GM23248 (cell line): ENCODE measurements at regions not wholly inside any gene's neighbourhood (a gene's known extent, or its start where the extent isn't known, plus 50 kb on each side); places are given as distances from the start of the nearest gene placed in this dataset.

Experiments used
- EZH2 ChIP-seq: fragments of 200-600 bp; sonication (generic); IDR thresholded peaks from 2 replicates; pipeline ENCODE4 v1.6.1; 2018; ENCODE audit warnings: antibody characterized with exemption, mild to moderate bottlenecking; ENCODE audit not compliant: insufficient read depth, poor library complexity, severe bottlenecking
- EZH2phosphoT487 ChIP-seq: fragments of 200-600 bp; sonication (generic); IDR thresholded peaks from 2 replicates; pipeline ENCODE4 v1.6.1; 2018; ENCODE audit warnings: antibody characterized with exemption, moderate library complexity, mild to moderate bottlenecking, low read depth; ENCODE audit not compliant: insufficient read depth

- TF ChIP-seq EZH2 (no peak), EZH2phosphoT487 (no peak)
Measured at GRCh38 chr11:17152306-17152705, 55.5 kb downstream of the PIK3C2A start.
